Activated T-helper 2 cell treated with anti-CD3 and anti-CD28 coated beads, Interferon-gamma antibody, Interleukin-2, Interleukin-4, amounts not matched to agents 10 μg/mL and 5 μg/mL and 100 μg/mL, durations not matched to agents 14 hours and 24 hours and 36 hours (primary cell): ENCODE measurements at regions not wholly inside any gene's neighbourhood (a gene's known extent, or its start where the extent isn't known, plus 50 kb on each side); places are given as distances from the start of the nearest gene placed in this dataset.
A peak's percentile ranks its signal among the peaks of the same experiment; 100 is the strongest.

ENCODE experiments used
- DNase-seq: peaks from one replicate; pipeline ENCODE4 v3.0.0; 2021; ENCODE audit warnings: low spot score
- H3K27ac Mint-ChIP-seq: one replicate; pipeline ENCODE4 v1.8.0; 2021; ENCODE audit warnings: mixed read lengths
- H3K27me3 Mint-ChIP-seq: one replicate; pipeline ENCODE4 v1.8.0; 2021; ENCODE audit warnings: low read depth, mixed read lengths
- H3K36me3 Mint-ChIP-seq: one replicate; pipeline ENCODE4 v1.8.0; 2021; ENCODE audit warnings: low read depth, mixed read lengths
- H3K4me1 Mint-ChIP-seq: one replicate; pipeline ENCODE4 v1.8.0; 2021; ENCODE audit warnings: low read depth, mixed read lengths
- H3K4me3 Mint-ChIP-seq: one replicate; pipeline ENCODE4 v1.8.0; 2021; ENCODE audit warnings: low read depth, mild to moderate bottlenecking, moderate library complexity, mixed read lengths
- H3K9me3 Mint-ChIP-seq: one replicate; pipeline ENCODE4 v1.8.0; 2021; ENCODE audit warnings: mixed read lengths
- intact Hi-C: fragments of 100-400 bp; cut with micrococcal nuclease; formaldehyde crosslinking; loops from one replicate; pipeline ENCODE4 v1.15.1; 2023

GRCh38 chr11:11036848-11037732 is 179.2 kb upstream of the ZBED5 start:
- peaks cover 2% of the 10 kb centered on the region for H3K4me1 Mint-ChIP-seq
- no peak for DNase-seq
- no peaks in the 10 kb centered on the region for H3K36me3 Mint-ChIP-seq
- intact Hi-C loops = loop anchor here (2.0 kb wide), 1 partner anchor 120 kb away; no protein-coding TSS in a partner anchor
- no peaks in the 10 kb centered on the region for H3K9me3 Mint-ChIP-seq
- no peak overlapping the region for H3K4me3 Mint-ChIP-seq
- no peak overlapping the region for H3K27ac Mint-ChIP-seq
- peaks cover 6% of the 10 kb centered on the region for H3K27me3 Mint-ChIP-seq

- Mint-ChIP-seq H3K9me3 (no peaks in the 10 kb centered on the region), H3K27ac (no peak overlapping the region), H3K4me1 (peaks cover 2% of the 10 kb centered on the region), H3K36me3 (no peaks in the 10 kb centered on the region), H3K4me3 (no peak overlapping the region), H3K27me3 (peaks cover 7% of the 10 kb centered on the region)
- DNase-seq = no peak
- intact Hi-C loops = loop anchor here (2.0 kb wide), 1 partner anchor 120 kb away; no protein-coding TSS in a partner anchor
Observed at GRCh38 chr11:11036185-11036847, 178.5 kb upstream of the ZBED5 start.

GRCh38 chr11:11035331-11035730 is 177.5 kb upstream of the ZBED5 start:
- no peak for DNase-seq
- H3K4me3 Mint-ChIP-seq = no peak overlapping the region
- no peaks in the 10 kb centered on the region for H3K36me3 Mint-ChIP-seq
- peaks cover 2% of the 10 kb centered on the region for H3K4me1 Mint-ChIP-seq
- peaks cover 8% of the 10 kb centered on the region for H3K27me3 Mint-ChIP-seq
- no peak overlapping the region for H3K27ac Mint-ChIP-seq
- no peaks in the 10 kb centered on the region for H3K9me3 Mint-ChIP-seq
- intact Hi-C loops = no loop called here

GRCh38 chr11:11034476-11034875 is 176.6 kb upstream of the ZBED5 start:
- Mint-ChIP-seq H3K36me3 (no peaks in the 10 kb centered on the region), H3K27ac (no peak overlapping the region), H3K27me3 (peaks cover 13% of the 10 kb centered on the region), H3K9me3 (no peaks in the 10 kb centered on the region), H3K4me3 (no peak overlapping the region), H3K4me1 (peaks cover 2% of the 10 kb centered on the region)
- intact Hi-C loops = no loop called here
- DNase-seq = no peak

- peaks cover 30% of the 10 kb centered on the region for H3K27me3 Mint-ChIP-seq
- no peak overlapping the region for H3K4me3 Mint-ChIP-seq
- H3K4me1 Mint-ChIP-seq = peaks cover 2% of the 10 kb centered on the region
- intact Hi-C loops = no loop called here
- H3K9me3 Mint-ChIP-seq = no peaks in the 10 kb centered on the region
- H3K27ac Mint-ChIP-seq = no peak overlapping the region
- no peaks in the 10 kb centered on the region for H3K36me3 Mint-ChIP-seq
- no peak for DNase-seq
Observed at GRCh38 chr11:11032066-11032465, 174.2 kb upstream of the ZBED5 start.

- Mint-ChIP-seq H3K9me3 (no peaks in the 10 kb centered on the region), H3K27ac (no peak overlapping the region), H3K4me3 (no peak overlapping the region), H3K4me1 (no peaks in the 10 kb centered on the region), H3K36me3 (no peaks in the 10 kb centered on the region), H3K27me3 (peaks cover 29% of the 10 kb centered on the region)
- intact Hi-C loops = loop anchor here (2.0 kb wide), 2 partner anchors 130 to 238 kb away; no protein-coding TSS in a partner anchor
- DNase-seq = no peak
Observed at GRCh38 chr11:11029027-11029426, 171.2 kb upstream of the ZBED5 start.

GRCh38 chr11:11028017-11028692 is 170.3 kb upstream of the ZBED5 start:
- Mint-ChIP-seq H3K4me3 (no peak overlapping the region), H3K27me3 (peaks cover 30% of the 10 kb centered on the region), H3K27ac (no peak overlapping the region), H3K4me1 (no peaks in the 10 kb centered on the region), H3K36me3 (no peaks in the 10 kb centered on the region), H3K9me3 (no peaks in the 10 kb centered on the region)
- intact Hi-C loops = loop anchor here (1.0 to 2.0 kb wide), 3 partner anchors 131 to 759 kb away; no protein-coding TSS in a partner anchor
- peak; percentile 55 for DNase-seq

- no peak for DNase-seq
- H3K36me3 Mint-ChIP-seq = no peaks in the 10 kb centered on the region
- no peak overlapping the region for H3K4me3 Mint-ChIP-seq
- no peaks in the 10 kb centered on the region for H3K4me1 Mint-ChIP-seq
- H3K27ac Mint-ChIP-seq = no peak overlapping the region
- peaks cover 30% of the 10 kb centered on the region for H3K27me3 Mint-ChIP-seq
- H3K9me3 Mint-ChIP-seq = no peaks in the 10 kb centered on the region
- intact Hi-C loops = no loop called here
Observed at GRCh38 chr11:11027288-11027687, 169.4 kb upstream of the ZBED5 start.

- Mint-ChIP-seq H3K4me3 (no peak overlapping the region), H3K9me3 (no peaks in the 10 kb centered on the region), H3K36me3 (no peaks in the 10 kb centered on the region), H3K27ac (no peak overlapping the region), H3K4me1 (no peaks in the 10 kb centered on the region), H3K27me3 (peaks cover 26% of the 10 kb centered on the region)
- intact Hi-C loops = no loop called here
- DNase-seq = no peak
Observed at GRCh38 chr11:11025087-11025486, 167.2 kb upstream of the ZBED5 start.

GRCh38 chr11:11022125-11022730 is 164.4 kb upstream of the ZBED5 start:
- DNase-seq = no peak
- H3K9me3 Mint-ChIP-seq = no peaks in the 10 kb centered on the region
- H3K36me3 Mint-ChIP-seq = no peaks in the 10 kb centered on the region
- H3K4me3 Mint-ChIP-seq = no peak overlapping the region
- H3K4me1 Mint-ChIP-seq = no peaks in the 10 kb centered on the region
- H3K27ac Mint-ChIP-seq = no peak overlapping the region
- H3K27me3 Mint-ChIP-seq = peaks cover 9% of the 10 kb centered on the region
- intact Hi-C loops = loop anchor here (1.0 kb wide), 2 partner anchors 89 to 230 kb away; no protein-coding TSS in a partner anchor

GRCh38 chr11:11021563-11021962 is 163.7 kb upstream of the ZBED5 start:
- Mint-ChIP-seq H3K4me1 (no peaks in the 10 kb centered on the region), H3K36me3 (no peaks in the 10 kb centered on the region), H3K27me3 (peaks cover 6% of the 10 kb centered on the region), H3K27ac (no peak overlapping the region), H3K9me3 (no peaks in the 10 kb centered on the region), H3K4me3 (no peak overlapping the region)
- no peak for DNase-seq
- intact Hi-C loops = no loop called here

- Mint-ChIP-seq H3K27ac (no peak overlapping the region), H3K9me3 (no peaks in the 10 kb centered on the region), H3K27me3 (peaks cover 8% of the 10 kb centered on the region), H3K4me3 (no peak overlapping the region), H3K4me1 (no peaks in the 10 kb centered on the region), H3K36me3 (no peaks in the 10 kb centered on the region)
- intact Hi-C loops = no loop called here
- DNase-seq = no peak
Observed at GRCh38 chr11:11020747-11021149, 162.9 kb upstream of the ZBED5 start.
